Testis (tissue), 2 donors: ENCODE measurements at regions not wholly inside any gene's neighbourhood (a gene's known extent, or its start where the extent isn't known, plus 50 kb on each side); places are given as distances from the start of the nearest gene placed in this dataset.
A peak's percentile ranks its signal among the peaks of the same experiment; 100 is the strongest.

Source experiments
- DNase-seq: peaks from one replicate; pipeline ENCODE4 v3.0.0-alpha.2; 2019
- H3K27ac ChIP-seq, 2 donors: fragments of 200-600 bp; sonication (generic); one replicate each; pipeline ENCODE4 v1.5.1; 2019
- H3K27me3 ChIP-seq: fragments of 200-600 bp; sonication (generic); one replicate; pipeline ENCODE4 v1.5.1; 2019
- H3K36me3 ChIP-seq: fragments of 200-600 bp; sonication (generic); one replicate; pipeline ENCODE4 v1.5.1; 2017; ENCODE audit warnings: low read depth; ENCODE audit errors: missing control alignments
- H3K4me1 ChIP-seq: fragments of 200-600 bp; sonication (generic); one replicate; pipeline ENCODE4 v1.5.1; 2019
- H3K4me3 ChIP-seq, 2 donors: fragments of 200-600 bp; sonication (generic); one replicate each; pipeline ENCODE4 v1.5.1; 2017 to 2019
- H3K9me3 ChIP-seq: fragments of 200-600 bp; sonication (generic); one replicate; pipeline ENCODE4 v1.5.1; 2017
- POLR2A ChIP-seq: fragments of 450-650 bp; IDR thresholded peaks from one replicate; pipeline ENCODE4 v1.6.1; 2017; ENCODE audit warnings: antibody characterized with exemption, mild to moderate bottlenecking, moderate library complexity
- WGBS, 2 donors: methylation state at CpG; one replicate each; pipeline ENCODE4 v1.1.5; 2018; 5-methylcytosine and 5-hydroxymethylcytosine counted together
- intact Hi-C: fragments of 100-400 bp; cut with DNase I; formaldehyde crosslinking; loops from one replicate; pipeline ENCODE4 v1.15.1; 2023; ENCODE audit warnings: low total_unique reads
- TF ChIP-seq, protein P1 (sequence below), 3 experiments: fragments of 450-650 bp in 2 of 3; fragments of 200-600 bp in 1 of 3; sonication (generic) in 1 of 3; IDR thresholded peaks; one replicate each; pipeline ENCODE4 v1.5.1; 2016 to 2019; ENCODE audit warnings: antibody characterized with exemption in 3 of 3, mild to moderate bottlenecking in 2 of 3, moderate library complexity in 1 of 3

- H3K27me3 ChIP-seq: no peaks in the 10 kb centered on the region
- intact Hi-C loops: no loop called here
- peaks cover 17% of the 10 kb centered on the region for H3K4me1 ChIP-seq
- no peaks in the 10 kb centered on the region for H3K36me3 ChIP-seq
- DNase-seq: no peak
- no peaks in the 10 kb centered on the region for H3K9me3 ChIP-seq
- no peak overlapping the region for H3K4me3 ChIP-seq
- TF ChIP-seq, protein P1, sequence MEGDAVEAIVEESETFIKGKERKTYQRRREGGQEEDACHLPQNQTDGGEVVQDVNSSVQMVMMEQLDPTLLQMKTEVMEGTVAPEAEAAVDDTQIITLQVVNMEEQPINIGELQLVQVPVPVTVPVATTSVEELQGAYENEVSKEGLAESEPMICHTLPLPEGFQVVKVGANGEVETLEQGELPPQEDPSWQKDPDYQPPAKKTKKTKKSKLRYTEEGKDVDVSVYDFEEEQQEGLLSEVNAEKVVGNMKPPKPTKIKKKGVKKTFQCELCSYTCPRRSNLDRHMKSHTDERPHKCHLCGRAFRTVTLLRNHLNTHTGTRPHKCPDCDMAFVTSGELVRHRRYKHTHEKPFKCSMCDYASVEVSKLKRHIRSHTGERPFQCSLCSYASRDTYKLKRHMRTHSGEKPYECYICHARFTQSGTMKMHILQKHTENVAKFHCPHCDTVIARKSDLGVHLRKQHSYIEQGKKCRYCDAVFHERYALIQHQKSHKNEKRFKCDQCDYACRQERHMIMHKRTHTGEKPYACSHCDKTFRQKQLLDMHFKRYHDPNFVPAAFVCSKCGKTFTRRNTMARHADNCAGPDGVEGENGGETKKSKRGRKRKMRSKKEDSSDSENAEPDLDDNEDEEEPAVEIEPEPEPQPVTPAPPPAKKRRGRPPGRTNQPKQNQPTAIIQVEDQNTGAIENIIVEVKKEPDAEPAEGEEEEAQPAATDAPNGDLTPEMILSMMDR (IDR thresholded peaks at IDR 0.05): no peak
- TF ChIP-seq POLR2A: no peak
- 98% methylated on average over 2 of the region's 2 CpGs for WGBS, 2 donors
- no peak overlapping the region for H3K27ac ChIP-seq
These were observed 251.1 kb upstream of the IRF2BP2 start for GRCh38 chr1:234861024-234861620.

- intact Hi-C loops: no loop called here
- Histone ChIP-seq H3K4me1 (peaks cover 16% of the 10 kb centered on the region), H3K36me3 (no peaks in the 10 kb centered on the region), H3K27ac (no peak overlapping the region), H3K9me3 (no peaks in the 10 kb centered on the region), H3K27me3 (no peaks in the 10 kb centered on the region), H3K4me3 (no peak overlapping the region)
- no peak for DNase-seq
- TF ChIP-seq, protein P1 (IDR thresholded peaks at IDR 0.05): no peak
- TF ChIP-seq POLR2A: no peak
These were observed 248.7 kb upstream of the IRF2BP2 start for GRCh38 chr1:234858722-234859121.

DNA sequence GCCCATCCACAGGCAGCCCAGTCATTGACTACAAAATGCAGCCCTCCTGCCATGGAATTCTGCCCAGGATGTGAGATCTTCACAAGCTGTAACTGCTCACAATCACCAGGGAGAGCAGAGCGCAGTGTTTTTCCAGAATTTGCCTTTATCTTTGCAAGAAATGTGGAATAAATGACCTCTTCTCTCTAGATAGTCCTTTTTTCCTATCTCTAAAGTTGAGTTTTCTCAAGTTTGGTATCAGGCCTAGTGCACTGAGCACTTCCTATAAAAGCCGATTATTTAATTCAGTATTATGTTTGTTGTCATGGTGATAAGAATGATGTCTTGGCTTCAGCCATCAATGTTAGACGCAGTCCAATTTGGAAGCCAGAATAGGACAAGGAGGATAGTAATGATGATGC, 246.9 kb upstream of the IRF2BP2 start:
- no peak for DNase-seq
- intact Hi-C loops: no loop called here
- Histone ChIP-seq H3K4me1 (no peaks in the 10 kb centered on the region), H3K9me3 (no peaks in the 10 kb centered on the region), H3K27me3 (no peaks in the 10 kb centered on the region), H3K27ac (peak overlapping the region in 1 of 2 donors; percentile 21), H3K4me3 (no peak overlapping the region), H3K36me3 (no peaks in the 10 kb centered on the region)
- 49 to 68% methylated on average over 3 of the region's 3 CpGs for WGBS, 2 donors
- TF ChIP-seq, protein P1 (IDR thresholded peaks at IDR 0.05): no peak
- TF ChIP-seq POLR2A: no peak

DNA sequence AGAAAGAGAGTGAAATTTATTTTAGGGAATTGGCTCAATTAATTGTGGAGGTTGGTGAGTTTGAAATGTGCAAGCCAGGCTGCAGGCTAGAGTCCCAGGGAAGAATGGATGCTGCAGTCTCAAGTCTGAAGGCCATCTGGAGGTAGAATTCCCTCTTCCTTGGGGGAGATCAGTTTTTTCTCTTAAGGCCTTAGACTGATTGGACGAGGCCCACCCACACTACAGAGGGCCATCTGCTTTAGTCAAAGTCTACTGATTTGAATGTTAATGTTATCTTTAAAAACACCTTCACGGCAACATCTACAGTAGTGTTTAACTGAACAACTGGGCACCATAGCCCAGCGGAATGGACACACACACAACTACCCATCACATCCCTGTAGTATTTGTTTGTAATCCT, 245.9 kb upstream of the IRF2BP2 start:
- H3K4me1 ChIP-seq: no peaks in the 10 kb centered on the region
- H3K9me3 ChIP-seq: no peaks in the 10 kb centered on the region
- TF ChIP-seq, protein P1 (IDR thresholded peaks at IDR 0.05): no peak
- TF ChIP-seq POLR2A: no peak
- H3K27me3 ChIP-seq: no peaks in the 10 kb centered on the region
- 92 to 96% methylated on average over 3 of the region's 3 CpGs for WGBS, 2 donors
- no peak for DNase-seq
- no peak overlapping the region for H3K27ac ChIP-seq
- no peak overlapping the region for H3K4me3 ChIP-seq
- H3K36me3 ChIP-seq: no peaks in the 10 kb centered on the region
- intact Hi-C loops: no loop called here

DNA sequence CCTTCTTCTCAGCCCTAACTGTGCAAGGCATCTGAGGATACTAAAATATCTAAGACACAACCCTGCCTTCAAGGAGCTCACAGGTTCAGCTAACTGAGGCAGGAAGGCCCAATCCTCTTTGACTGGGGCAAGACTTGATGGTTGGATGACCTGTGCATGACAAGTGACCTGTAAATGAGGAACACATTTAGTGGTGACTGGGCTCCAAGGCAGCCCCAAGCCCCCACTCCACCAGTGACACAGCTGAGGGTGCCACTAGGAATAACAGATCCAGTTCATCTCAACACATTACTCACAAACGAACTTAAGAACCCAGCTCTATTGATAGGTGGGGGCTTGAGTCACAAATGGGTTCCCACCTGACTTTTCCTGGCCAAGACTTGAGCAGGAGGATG, 244.7 kb upstream of the IRF2BP2 start:
- WGBS, 2 donors: 84 to 90% methylated on average over 1 of the region's 1 CpG
- intact Hi-C loops: no loop called here
- no peak for DNase-seq
- Histone ChIP-seq H3K27me3 (no peaks in the 10 kb centered on the region), H3K36me3 (no peaks in the 10 kb centered on the region), H3K4me3 (no peak overlapping the region), H3K9me3 (no peaks in the 10 kb centered on the region), H3K4me1 (no peaks in the 10 kb centered on the region), H3K27ac (no peak overlapping the region)
- no peak for TF ChIP-seq POLR2A
- TF ChIP-seq, protein P1 (IDR thresholded peaks at IDR 0.05): no peak
